GM12873 (cell line): ENCODE measurements at regions not wholly inside any gene's neighbourhood (a gene's known extent, or its start where the extent isn't known, plus 50 kb on each side); places are given as distances from the start of the nearest gene placed in this dataset.

ENCODE experiments used
- TF ChIP-seq, protein P1 (sequence below): IDR thresholded peaks from 2 replicates; pipeline ENCODE4 v1.5.1; 2012; ENCODE audit warnings: low read depth, mild to moderate bottlenecking, moderate library complexity, low read length, control low read depth; ENCODE audit not compliant: insufficient read depth; ENCODE audit errors: missing control alignments

DNA sequence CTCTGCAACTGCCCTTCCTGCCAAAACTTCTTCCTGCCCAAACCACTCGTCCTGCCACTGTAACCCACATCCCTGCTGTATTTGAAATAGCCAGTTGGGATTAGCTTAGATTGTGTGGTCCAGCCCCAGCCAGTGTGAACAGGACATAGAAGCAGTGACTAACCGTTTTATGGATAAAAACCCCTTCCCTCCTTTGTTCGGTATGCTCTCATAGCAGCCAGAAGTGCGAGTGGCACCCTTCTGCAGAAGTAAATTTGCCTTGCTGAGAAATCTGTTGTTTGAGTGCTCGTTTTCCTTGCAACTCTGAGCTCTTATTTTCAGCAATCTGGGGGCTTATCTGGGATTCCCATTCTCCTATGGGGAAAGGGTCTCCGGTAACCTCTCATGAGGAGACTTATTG is 470.0 kb downstream of the PRDM9 start:
- TF ChIP-seq, protein P1, sequence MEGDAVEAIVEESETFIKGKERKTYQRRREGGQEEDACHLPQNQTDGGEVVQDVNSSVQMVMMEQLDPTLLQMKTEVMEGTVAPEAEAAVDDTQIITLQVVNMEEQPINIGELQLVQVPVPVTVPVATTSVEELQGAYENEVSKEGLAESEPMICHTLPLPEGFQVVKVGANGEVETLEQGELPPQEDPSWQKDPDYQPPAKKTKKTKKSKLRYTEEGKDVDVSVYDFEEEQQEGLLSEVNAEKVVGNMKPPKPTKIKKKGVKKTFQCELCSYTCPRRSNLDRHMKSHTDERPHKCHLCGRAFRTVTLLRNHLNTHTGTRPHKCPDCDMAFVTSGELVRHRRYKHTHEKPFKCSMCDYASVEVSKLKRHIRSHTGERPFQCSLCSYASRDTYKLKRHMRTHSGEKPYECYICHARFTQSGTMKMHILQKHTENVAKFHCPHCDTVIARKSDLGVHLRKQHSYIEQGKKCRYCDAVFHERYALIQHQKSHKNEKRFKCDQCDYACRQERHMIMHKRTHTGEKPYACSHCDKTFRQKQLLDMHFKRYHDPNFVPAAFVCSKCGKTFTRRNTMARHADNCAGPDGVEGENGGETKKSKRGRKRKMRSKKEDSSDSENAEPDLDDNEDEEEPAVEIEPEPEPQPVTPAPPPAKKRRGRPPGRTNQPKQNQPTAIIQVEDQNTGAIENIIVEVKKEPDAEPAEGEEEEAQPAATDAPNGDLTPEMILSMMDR: no peak

- TF ChIP-seq, protein P1: peak; percentile 50
These were observed 470.6 kb downstream of the PRDM9 start for GRCh38 chr5:23977997-23978396.

DNA sequence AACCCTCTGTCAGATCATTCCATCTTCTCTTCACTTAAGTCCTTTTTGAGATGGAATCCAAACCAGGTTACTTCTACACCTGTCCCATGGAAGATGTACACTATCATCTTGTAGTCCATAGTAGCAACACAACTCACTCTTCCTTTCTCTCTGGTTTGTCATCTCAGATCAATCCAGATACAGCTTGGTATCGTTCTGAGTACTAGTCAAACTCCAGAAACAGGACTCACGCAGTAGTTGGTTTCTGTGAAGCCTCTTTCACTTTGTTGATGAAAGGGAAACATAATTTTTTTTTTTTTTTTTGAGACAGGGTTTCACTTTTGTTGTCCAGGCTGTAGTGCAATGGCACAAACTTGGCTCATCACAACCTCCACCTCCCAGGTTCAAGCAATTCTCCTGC is 484.0 kb downstream of the PRDM9 start:
- TF ChIP-seq, protein P1: no peak

GRCh38 chr5:23994581-23995370 is 487.4 kb downstream of the PRDM9 start:
- TF ChIP-seq, protein P1: no peak

DNA sequence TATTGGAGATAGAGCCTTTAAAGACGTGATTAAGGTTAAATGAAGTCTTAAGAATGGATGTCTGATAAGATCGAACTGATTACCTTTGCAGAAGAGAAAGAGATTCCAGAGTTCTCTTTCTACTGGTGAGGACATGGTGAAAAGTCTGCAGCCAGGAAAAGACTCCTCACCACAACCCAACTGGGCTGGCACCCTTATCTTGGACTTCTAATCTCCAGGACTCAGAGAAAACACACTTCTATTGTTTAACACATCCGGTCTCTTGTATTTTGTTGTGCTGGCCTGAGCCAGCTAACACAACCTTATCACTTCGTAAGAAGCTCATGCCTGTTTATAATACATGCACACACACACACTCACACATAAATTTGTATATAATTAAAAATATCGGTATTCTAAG is 489.1 kb downstream of the PRDM9 start:
- TF ChIP-seq, protein P1: no peak

- TF ChIP-seq, protein P1: no peak
These were observed 498.0 kb downstream of the PRDM9 start for GRCh38 chr5:24005384-24005783.

GRCh38 chr5:24026288-24026687 is 518.9 kb downstream of the PRDM9 start:
- TF ChIP-seq, protein P1: no peak

- TF ChIP-seq, protein P1: no peak
These were observed 535.3 kb downstream of the PRDM9 start for GRCh38 chr5:24042688-24043087.
